Esophagus muscularis mucosa (tissue), 3 donors: ENCODE measurements at regions not wholly inside any gene's neighbourhood (a gene's known extent, or its start where the extent isn't known, plus 50 kb on each side); places are given as distances from the start of the nearest gene placed in this dataset.

Source experiments
- POLR2A ChIP-seq: fragments of 450-650 bp; IDR thresholded peaks from one replicate; pipeline ENCODE4 v1.6.1; 2017; ENCODE audit warnings: antibody characterized with exemption, moderate library complexity, mild to moderate bottlenecking, low read depth
- POLR2AphosphoS5 ChIP-seq, 2 donors: sonication (generic); formaldehyde crosslinking; IDR thresholded peaks; one replicate each; pipeline ENCODE4 v1.6.1; 2017; ENCODE audit warnings: antibody characterized with exemption in 2 of 2
- TF ChIP-seq, protein P1 (sequence below), 3 experiments: fragments of 200-600 bp in 2 of 3; fragments of 450-650 bp in 1 of 3; sonication (generic) in 2 of 3; IDR thresholded peaks; one replicate each; pipeline ENCODE4 v1.5.1; 2017 to 2019; ENCODE audit warnings: antibody characterized with exemption in 3 of 3, mild to moderate bottlenecking in 2 of 3, moderate library complexity in 1 of 3

DNA sequence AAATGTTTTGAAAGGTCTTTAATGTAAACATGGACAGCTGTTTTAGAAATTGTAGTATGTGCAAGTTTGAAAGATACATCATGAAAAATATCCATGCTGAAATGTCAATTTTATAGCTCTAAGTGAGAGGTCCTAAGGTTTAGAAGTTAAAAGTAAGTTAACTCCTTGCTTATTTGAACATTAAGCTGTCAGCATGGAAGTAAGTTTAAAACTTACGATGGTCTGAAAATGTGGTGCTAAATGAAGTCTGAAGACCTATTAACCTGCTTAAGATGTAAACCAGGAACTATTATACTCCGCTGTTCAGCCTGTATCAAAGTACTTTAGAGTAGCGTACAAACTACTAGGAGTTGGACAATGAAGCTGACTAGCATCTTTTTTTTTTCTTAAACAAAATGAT lies 1082.4 kb downstream of the TMTC2 start:
- no peak for TF ChIP-seq POLR2A
- no peak for TF ChIP-seq POLR2AphosphoS5 (IDR thresholded peaks at IDR 0.05)
- TF ChIP-seq, protein P1, sequence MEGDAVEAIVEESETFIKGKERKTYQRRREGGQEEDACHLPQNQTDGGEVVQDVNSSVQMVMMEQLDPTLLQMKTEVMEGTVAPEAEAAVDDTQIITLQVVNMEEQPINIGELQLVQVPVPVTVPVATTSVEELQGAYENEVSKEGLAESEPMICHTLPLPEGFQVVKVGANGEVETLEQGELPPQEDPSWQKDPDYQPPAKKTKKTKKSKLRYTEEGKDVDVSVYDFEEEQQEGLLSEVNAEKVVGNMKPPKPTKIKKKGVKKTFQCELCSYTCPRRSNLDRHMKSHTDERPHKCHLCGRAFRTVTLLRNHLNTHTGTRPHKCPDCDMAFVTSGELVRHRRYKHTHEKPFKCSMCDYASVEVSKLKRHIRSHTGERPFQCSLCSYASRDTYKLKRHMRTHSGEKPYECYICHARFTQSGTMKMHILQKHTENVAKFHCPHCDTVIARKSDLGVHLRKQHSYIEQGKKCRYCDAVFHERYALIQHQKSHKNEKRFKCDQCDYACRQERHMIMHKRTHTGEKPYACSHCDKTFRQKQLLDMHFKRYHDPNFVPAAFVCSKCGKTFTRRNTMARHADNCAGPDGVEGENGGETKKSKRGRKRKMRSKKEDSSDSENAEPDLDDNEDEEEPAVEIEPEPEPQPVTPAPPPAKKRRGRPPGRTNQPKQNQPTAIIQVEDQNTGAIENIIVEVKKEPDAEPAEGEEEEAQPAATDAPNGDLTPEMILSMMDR (IDR thresholded peaks at IDR 0.05): no peak
